Esophagus mucosa (tissue), 1 donor: ENCODE measurements at regions not wholly inside any gene's neighbourhood (a gene's known extent, or its start where the extent isn't known, plus 50 kb on each side); places are given as distances from the start of the nearest gene placed in this dataset.
A peak's percentile ranks its signal among the peaks of the same experiment; 100 is the strongest.

Experiments used
- ATAC-seq: fragments of 200-7000 bp; cut with Tn5 transposase; one replicate; pipeline ENCODE4 v1.9.1; 2020
- donor health status: DM: yes; HTN: yes; CAD: no.

DNA sequence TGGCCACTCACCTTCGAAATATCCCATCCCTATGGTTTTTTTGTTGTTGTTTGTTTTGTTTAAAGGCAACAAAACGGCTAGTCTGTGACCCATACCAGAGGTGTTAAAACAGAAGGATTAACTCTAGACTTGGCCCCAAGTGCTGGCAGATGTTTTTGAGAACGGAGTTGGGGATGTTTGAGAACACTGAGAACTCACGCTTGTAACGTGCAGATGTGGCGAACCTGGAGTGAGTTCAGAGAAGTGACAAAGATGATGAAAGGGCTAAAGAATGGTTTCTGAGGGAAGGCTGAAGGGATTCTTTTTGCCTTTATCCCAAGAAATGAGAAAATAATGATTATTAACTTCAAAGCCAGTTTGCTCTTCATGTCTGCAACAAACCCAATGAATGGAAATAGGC is 286.5 kb downstream of the ZNF608 start:
- ATAC-seq = no peak

DNA sequence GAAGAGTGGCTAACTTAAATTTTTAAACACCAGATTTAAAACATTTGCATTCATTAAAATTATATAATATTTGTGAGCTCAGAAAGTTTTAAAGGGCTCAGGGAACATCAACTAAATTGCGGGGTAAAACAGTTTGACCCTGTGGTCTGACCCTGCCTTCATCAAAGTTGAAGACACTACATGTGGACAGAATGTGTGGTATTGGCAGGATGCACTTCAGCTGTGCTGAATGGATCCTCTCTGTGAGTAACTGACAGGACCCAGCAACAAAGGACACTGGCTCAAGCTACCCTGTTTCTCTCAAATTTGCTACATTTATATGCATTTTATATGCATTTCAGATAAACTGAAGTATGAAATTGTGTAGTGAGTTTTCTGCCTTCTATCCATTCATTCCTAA is 288.5 kb downstream of the ZNF608 start:
- ATAC-seq = no peak

DNA sequence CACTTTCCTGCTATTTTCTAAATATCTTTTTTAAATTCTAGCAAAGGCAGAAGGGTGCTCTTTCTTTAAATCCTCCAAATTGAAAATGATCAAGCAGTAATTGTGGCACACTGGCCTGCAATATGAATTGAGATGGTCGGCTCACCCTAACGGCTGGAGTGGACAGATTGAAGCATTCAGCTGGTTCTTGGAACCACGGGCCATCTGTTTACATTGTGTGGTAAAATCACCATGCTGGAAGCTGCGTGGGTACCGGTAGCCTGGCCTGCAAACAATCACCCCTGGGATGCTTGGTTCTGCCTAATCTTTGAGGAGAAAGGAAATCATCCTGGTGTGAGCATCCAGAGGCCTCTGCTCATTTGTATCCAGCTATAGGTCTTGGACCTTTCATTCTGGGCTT is 289.3 kb downstream of the ZNF608 start:
- no peak for ATAC-seq

DNA sequence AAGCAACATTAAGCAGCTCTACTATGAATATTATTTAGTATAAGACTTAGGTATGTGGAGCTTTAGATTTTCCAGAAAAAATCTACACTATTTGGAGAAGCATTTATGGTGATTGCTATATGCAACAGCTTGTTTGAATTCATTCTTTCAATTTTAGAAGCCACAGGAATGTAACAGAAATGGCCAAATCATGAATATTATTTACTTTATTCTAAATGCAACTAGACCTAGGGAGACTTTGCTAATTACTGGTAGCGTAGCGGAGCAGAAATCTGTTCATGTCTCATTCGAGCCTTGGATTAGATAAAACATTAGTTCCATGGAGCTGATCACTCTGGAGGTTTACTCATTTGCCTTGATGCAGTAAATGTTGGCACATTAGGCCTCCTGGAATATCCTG is 290.2 kb downstream of the ZNF608 start:
- ATAC-seq = no peak

DNA sequence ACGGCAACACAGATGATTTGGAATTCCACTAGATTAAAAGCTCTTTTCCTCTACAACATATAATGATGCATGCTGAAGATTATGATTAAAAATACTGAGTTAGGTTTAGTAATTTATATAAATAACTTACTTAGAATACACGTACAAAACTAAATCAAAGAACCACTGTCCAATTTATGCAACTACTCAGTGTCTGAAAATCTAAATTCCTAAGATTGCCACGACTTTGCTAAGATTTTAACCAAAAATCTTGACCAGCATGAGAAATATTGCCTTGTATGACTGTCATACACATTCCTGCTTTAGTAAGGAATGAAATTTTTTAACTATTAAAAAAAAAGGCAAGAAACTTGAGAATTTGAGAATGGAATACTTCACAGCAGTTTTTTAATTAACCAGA is 292.4 kb downstream of the ZNF608 start:
- no peak for ATAC-seq

DNA sequence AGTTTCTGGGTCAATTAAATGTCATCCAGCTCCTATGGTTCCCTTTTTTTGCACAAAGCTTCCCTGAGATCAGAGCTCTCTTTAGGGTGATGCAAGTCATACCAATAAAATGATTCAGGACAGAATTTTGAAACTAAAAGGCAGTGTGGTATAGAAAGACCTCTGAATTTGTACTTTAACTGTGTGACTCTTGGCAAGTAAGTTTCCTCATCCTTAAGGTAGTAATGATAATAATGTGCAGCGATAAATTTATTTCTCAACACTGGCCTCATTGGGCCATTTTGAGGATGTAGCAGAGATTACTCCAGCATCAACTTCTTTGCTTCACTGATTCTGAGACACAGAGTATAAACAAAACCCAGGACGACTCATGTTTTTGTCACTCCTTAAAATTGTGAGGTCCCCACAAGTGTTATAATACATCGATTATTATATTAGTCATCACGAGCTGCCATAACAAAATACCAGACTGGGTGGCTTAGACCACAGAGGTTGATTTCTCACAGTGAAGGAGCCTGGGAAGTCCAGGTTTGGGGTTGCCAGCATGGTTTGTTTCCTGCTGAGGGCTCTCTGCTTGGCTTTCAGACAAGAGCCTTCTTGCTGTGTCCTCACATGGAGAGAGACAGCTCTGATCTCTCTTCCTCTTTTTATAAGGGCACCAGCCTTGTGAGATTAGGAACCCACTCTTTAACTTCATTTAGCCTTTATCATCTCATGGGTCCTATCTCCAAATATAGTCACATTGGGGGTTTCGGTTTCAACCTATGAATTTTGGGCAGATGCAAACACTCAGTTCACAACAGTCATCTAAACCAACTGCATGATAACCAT is 293.0 kb downstream of the ZNF608 start:
- ATAC-seq = peak; percentile 48

DNA sequence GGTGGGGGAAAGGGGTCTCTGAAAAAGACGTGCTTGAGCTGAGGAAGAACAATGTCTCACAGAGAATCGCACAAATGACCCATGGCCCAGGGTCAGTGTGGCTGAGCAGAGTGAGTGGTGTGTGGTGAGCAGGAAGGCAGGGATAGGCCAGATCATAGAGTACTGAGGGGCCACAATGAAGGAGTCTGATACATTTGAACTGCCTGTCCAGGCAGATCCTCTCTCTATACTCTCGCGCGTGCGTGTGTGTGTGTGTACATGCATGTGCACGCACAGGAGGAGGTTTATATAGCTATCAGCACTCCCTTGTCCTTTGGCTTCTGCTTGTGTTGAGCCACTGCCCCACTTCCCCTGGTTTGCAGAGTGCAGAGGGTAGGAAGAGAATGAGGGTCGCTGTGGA is 294.0 kb downstream of the ZNF608 start:
- no peak for ATAC-seq

DNA sequence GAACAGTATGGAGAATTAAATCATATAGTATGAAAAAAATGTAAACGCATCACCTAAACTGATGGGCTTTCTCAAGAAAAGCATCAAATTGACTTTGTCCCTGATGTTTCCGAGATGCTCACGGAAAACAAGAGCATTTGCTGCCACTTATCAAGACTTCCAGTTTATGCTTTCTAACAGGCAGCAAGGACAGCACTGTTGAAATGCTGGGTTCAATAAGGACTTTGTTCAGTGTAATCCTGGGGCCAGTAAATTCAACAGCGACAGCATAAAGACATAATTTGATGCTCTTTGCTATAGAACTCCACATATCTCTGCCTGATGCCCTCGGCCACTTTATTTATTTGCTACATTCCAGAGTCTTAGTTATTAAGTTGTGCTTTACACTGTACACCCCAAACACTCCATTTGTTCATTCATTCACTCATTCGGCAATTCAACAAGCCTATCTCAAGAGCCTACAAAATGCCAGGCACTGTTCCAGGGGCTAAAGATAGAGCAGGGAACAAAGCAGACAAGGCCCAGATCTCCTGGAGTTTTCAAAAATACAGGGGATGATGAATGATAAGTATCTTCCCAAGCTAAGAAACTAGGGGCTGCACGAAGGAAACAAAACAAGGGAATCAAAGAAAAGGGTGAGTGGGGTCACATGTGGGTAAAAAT is 294.6 kb downstream of the ZNF608 start:
- ATAC-seq = no peak

DNA sequence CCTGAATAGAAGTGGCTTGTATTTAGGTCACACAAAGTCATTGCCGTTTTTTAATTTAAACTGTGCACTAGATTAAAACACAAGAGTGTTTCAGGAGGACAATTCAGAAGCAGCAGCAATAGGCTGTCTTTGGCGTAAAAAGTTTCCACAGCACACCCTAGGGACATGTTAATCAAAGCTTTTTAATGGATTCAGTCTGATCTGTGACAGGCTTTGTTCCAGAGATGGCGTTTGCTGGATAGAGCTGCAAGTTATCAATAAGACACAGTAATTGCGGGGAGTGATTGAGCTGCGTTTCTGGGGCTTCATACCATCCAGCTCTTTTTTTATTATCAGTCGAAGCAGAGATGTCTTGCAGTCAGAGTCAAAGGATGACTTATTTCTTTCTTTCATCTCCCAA is 300.3 kb downstream of the ZNF608 start:
- no peak for ATAC-seq

DNA sequence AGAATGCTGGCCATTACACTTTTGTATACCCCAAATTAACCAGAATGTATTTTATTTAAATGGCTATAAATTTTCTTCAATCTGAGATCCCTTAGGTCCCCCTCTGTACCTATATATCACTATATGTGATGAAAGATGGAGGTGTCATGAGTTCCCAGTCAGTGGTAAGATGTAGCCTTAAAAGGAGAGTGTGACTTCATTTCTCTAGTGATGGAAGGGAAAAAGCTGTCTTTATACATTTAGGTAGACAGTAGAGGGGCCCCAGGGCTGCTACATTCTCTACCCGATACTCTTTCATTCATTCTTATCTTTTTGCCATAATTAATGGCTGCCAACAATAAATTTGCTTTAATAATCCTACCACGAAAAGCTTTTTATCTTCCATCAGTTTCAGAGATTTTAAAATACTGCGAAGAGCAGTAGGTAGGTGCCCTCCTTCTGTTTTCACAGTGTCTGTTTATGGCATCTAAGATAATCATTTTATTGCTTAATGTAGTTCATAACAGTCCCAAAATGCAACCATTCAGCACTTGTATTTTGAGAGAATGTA is 301.3 kb downstream of the ZNF608 start:
- ATAC-seq = no peak

DNA sequence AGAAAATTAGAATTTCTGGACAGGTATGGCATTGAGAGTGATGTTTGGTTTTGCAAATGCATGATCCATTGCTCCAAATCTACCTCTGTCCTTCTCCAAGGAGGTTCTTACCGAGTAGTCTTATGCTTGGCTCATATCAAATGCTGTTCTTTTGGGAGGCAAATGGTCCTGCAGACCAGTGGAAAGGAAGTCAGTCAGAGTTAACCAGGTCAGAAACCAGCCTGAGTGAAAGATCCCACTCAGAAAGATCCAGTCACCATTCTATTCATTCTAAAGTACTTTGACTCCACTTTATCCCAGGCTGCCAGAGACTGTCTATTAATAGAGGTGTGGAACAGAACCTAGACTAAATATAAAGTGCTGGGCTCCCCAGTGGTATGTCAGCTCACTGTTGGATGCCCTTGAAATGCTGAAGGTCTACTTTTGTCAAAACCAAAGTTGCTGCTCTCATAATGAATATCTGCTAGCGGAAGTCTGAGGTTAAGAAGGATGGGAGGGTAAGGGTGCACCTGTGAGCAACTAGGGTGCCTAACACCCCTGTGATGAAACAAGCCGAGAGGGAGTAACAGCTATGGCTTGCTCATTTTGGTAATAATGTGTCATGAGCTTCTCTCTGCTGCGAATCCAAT is 302.2 kb downstream of the ZNF608 start:
- no peak for ATAC-seq

DNA sequence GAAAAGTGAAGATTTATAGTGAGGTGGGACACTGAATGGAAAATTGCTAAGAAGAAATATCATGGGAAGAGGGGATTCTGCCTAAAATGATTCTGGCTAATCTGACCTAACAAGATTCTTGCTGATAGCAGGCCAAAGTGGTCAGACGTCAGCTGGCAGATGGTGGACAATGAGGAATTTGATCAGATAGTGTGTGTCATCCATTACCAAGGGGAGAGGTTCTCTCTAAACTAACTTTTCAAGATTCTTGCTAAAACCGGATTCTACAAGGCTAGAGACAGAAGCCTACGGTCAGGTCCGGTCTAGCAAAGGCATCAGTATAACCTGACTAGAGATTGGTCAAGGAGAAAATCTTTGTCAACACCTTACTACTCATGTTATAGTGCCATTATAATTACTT is 306.0 kb downstream of the ZNF608 start:
- no peak for ATAC-seq

DNA sequence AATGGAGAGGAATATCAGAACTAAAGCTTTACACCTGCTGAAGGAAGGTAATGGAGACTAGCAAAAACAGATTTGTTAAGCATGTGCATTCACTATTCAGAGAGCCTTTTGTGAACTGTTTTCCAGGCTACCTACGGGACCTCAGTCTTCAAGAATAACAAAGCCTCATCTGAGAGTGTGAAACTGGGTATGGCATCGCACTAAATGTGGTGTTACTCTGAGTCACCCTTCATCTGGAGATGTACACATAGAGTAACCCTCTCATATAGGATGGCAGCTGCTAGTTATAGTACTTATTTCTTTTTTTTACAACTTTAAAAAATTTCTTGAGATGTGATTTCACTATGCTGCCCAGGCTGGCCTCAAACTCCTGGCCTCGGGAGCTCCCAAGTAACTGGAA is 306.8 kb downstream of the ZNF608 start:
- no peak for ATAC-seq

DNA sequence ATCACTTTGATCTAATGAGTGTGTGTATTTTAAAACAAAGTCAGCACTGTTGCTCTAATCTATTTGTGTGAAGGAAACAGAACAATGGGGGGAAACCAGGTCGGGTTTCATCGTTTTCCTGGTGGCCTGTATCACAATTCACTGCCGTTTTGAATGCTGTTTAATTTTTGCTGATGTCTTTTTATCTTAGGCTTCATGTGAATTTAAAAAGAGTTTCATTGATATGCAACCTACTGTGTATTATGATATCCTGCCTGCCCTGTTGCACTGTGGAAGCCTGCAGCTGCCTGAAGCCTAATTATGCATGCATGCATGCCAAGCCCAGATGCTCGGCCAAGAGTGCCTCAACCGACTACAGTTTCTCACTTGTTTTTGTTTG is 307.5 kb downstream of the ZNF608 start:
- ATAC-seq = no peak

DNA sequence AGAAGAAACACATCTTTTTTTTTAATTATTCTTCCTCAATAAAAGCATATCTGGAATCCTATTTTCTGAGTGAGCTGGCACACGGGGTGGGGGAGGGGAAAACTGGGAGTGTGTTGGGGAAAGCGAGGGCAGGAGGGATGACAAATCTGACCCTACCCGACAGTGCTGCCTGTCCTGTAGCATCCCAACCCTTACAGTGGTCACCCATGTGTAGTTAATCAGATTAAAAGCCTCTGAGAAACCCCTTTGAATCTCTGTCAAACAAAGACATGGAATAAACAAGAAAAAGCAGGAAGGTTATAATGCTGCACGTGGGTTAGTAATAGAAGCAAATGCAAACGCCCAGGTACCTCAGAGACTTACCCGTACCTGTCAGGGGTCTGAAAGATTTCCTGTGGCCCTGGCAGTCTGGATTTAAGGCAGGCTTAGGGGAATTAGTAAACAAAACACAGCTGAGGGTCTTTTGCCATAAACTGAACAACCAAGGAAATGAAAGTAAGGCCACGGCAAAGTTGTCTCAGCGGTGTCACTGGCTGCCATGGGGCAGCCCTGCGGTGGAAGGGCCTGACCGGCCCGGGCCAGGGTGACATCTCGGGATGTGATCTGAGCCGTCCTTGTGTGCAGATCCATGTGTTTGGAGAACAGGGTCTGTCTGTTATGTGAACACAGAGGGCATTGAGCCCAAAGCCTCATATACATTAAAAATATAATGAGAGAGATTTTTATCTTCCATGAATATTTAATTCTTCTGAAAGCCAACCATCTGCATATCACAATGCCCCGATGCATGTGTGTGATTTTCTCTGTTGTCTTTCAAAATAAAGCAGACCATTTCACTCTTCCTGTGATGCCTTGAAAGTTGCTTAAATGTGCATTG is 308.2 kb downstream of the ZNF608 start:
- ATAC-seq = no peak

DNA sequence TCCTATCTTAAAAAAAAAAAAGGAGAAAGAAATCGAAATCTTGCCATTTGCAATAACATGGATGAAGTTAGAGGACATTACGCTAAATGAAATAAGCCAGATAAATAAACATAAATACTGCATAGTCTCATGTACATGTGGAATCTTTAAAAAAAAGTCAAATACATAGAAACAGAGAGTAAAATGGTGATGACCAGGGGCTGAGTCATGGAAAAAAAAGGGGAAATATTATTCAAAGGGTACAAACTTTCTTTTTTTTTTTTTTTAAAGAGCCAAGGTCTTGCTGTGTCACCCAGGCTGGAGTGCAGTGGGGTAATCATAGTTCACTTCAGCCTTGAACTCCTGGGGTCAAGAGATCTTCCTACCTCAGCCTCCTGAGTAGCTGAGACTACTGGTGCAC is 310.1 kb downstream of the ZNF608 start:
- no peak for ATAC-seq

DNA sequence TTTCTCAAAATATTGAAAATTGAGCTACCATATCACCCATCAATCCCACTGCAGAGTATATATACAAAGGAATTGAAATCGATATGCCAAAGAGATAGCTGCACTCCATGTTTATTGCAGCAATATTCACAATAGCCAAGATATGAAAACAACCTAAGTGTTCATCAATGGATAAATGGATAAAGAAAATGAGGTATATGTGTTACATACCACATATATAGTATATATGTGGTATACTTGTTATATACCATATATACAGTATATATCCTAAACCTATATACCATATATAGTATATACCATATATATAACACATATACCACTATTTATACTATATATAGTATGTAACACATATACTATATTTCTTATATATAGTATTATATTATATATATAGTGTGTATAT is 313.3 kb downstream of the ZNF608 start:
- no peak for ATAC-seq

DNA sequence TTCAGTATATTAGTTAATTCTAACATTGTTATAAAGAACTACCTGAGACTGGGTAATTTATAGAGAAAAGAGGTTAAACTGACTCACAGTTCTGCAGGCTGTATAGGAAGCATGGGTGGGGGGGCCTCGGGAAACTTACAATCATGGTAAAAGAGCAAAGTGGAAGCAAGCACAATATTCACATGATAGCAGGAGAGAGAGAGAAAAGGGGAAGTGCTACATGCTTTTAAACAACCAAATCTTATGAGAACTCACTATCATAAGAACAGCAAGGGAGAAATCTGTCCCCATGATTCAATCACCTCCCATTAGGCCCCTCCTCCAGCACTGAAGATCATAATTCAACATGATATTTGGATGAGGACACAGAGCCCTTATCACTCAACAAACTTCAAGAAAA is 324.9 kb downstream of the ZNF608 start:
- ATAC-seq = no peak

DNA sequence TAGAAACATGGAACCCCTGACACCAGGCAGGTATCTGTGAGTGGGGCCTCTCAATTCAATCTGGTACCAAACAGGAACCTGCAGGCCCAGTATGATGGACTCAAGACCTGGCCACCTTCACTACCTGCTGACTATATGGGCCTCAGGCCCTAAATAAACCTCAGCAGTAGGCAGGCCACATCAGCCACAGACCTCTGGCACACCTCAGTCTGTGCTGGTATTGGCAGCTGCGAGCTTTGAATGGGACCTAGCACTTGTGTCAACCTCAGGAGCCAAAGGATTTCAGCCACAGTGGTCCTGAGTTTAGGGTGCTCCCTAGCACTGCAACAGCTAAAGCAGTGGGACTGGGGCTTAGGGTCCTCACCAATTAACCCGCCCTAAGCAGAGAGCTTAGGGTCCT is 325.5 kb downstream of the ZNF608 start:
- ATAC-seq = no peak

DNA sequence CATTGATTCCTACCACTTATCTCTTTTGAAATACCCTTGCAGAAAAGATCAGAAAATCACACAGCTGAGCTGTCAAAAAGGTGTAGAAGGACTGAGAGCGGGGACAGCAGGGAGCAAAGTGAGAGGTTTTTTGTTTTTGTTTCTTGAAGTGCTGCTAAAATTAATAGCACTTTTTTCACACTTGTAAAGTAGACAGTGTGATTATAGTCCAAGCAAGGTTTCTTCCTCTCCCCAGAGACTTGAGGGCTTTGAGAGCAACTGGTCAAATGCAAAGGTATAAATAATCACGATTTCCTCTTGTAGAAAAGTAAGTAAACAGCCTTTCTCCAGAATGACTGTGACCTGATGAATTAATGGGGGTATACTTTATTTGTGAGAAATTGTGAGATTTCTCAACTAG is 326.9 kb downstream of the ZNF608 start:
- ATAC-seq = no peak

DNA sequence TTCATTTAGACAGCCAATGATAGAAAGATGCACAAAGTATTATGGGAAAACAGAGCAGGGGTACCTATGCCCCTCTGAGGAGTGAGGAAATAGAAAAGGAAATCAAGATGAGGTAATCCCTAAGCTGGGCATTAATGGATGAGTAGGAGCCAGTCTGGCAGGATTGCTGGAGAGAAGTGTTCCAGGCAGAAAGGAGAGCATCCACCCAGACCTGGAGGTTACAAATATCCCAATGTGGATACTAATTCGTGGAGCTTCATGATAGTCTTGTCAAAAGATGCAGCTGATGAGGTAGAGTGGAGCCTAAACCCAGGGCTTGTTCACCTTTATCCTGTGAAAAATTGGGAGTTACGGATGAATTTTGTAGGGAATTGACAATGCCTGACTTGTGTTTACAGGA is 328.0 kb downstream of the ZNF608 start:
- ATAC-seq = no peak

DNA sequence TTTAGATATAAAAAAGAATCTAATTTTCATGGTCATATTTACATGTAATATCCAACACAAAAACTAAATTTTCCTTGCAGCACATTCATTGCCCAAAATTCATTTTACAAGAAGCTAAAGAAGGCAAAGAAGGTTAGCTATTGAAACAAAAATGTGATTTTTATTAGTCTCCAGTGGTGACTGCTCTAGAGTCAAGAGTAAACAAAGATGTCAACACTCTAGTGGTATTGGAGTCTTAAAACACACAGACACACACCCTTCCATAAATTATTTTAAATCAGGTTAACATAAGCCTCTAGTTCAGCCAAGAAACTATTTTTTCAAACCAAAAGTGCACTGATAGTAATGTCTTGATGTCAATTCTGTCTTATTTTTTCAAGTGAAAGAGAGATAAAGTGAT is 329.2 kb downstream of the ZNF608 start:
- no peak for ATAC-seq

DNA sequence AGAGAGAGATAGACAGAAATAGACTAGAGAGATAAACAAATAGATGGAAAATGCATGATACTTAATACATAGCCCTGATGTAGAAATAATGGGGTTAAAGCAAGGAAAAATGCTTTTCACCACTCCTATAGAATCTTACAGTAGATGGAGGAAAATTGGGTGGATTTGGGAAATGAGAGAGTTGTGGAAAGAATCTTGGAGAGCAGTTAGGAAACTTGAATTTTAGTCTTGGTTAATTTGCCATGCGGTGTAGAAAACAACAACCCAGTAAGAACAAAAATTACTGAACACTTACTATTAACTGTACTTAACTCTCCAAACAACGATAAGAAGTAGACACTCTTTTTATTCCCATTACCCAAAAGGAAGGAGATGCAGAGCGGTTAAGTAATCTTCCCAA is 329.8 kb downstream of the ZNF608 start:
- no peak for ATAC-seq
